Amygdala (tissue), 56 donors: ENCODE measurements at regions not wholly inside any gene's neighbourhood (a gene's known extent, or its start where the extent isn't known, plus 50 kb on each side); places are given as distances from the start of the nearest gene placed in this dataset.

Source experiments
- DNase-seq, 56 donors: peaks; one replicate each; lab custom pipeline; 2025; lab: John Stamatoyannopoulos, UW

- no peak for DNase-seq
Measured at GRCh38 chr10:107918171-107918570, 753.7 kb upstream of the SORCS1 start.

GRCh38 chr10:107915215-107915610 lies 750.7 kb upstream of the SORCS1 start:
- DNase-seq = peak in 1 of 56 donors; percentile 1

DNA sequence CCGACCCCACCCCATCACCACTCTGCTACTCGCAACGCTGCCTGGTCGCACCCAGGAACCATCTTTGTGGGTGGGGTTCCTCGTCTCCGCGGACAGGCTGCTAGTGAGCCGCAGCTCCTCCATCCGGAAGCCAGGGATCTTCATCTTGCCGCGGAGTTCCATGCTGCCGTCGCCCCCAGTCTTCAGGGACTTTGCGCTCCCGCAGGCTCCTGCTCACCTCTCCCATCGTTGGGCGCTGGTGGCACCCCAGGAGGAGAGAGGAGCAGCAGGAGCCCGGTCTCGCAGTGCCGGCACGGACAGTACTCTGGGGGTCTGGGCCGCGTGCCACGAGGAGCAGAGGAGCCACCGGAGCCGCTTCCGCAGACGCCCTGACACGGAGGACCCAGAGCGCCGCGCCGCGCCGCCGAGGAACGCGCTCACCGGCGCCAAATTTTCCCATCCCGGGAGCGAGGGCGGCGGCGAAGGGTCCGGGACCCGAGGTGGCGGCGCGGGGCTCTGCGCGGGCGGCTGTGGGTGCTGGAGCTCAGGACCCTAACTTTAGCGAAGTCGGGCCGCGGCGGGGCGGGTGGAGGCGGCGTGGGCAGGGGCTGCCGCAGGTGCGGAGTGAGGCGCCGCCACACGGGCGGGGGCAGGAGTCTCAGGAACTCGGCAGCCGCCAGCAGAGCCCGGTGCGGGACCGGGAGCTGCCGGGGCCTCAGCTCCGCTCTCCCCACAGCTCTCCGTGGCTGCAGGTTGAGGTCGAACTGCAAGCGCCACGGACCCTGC lies 750.1 kb upstream of the SORCS1 start:
- DNase-seq = peak in 19 of 56 donors; percentile 4 to 45 (median 17)

DNA sequence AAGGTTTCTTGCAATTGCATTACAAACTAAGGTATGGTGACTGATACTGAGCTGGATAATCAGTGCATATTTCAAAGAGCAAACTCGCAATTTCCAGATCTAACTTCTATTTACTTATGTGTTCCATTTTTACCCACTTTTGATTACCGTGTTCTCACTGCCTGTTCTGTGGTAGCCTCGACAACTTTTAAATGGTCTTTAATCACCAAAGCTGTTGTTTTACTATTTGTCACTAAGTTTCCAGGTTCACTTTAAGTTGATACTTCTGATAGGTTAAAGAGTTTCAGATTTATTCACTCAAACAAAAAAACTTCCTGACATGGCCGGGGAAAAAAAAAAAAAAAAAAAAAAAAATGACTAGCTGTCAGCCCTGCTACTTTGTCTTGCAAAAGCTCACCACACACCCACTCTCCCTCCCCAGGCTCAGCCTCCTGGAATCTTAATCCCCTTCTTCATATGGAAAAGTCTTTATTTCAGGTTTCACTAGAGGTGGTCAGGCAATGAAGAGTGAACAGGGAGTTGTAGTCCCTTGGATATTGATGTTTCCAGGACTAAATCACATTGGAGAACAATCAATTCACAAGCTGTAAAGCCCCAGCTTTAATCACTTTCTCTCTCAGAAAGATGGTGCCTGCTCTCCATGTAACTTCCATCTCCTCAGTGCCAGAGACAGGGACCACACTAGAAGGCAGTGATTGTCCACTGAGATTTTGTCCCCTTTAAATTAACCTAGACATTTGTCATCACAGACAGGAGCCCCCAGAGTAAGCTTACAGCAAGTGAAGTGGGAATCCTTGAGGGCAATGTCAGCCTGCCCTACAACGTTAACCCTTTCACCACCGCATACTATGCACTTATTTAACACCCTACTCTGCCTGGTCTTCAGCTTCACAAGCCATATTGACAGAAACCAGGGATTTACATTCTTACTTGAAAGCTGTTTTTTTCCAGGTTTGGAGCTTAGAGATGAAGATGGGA lies 749.1 kb upstream of the SORCS1 start:
- DNase-seq = no peak

GRCh38 chr10:107901076-107901475 lies 736.6 kb upstream of the SORCS1 start:
- DNase-seq = no peak

- DNase-seq = no peak
Measured at GRCh38 chr10:107900131-107900530, 735.6 kb upstream of the SORCS1 start.

DNA sequence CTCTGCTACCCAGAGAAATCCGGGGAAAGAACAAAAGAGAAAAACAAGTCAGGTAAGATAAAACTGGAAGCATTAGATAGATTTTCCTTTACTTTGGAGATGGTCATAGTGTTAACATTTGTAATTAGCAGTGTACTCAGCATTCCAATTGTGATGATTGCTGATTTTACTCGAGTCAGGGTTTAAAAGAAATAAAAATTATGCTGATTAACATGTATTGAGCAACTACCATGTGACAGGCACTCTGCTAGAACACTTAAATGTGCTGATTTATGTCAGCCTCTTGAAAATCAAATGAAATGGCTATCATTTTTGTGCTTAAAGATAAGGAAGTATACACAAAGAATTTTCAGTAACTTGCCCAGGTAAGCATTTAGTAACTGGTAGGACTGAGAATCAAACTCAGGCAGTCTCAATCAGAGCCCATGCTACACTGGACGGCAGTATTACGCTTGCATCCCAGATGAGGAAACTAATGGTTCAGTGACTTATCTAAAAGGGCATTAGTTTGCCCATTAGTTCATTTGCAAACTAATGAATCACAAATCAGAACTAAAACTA lies 735.1 kb upstream of the SORCS1 start:
- no peak for DNase-seq

- DNase-seq = no peak
Measured at GRCh38 chr10:107899075-107899474, 734.6 kb upstream of the SORCS1 start.

- no peak for DNase-seq
Measured at GRCh38 chr10:107898392-107898791, 733.9 kb upstream of the SORCS1 start.

DNA sequence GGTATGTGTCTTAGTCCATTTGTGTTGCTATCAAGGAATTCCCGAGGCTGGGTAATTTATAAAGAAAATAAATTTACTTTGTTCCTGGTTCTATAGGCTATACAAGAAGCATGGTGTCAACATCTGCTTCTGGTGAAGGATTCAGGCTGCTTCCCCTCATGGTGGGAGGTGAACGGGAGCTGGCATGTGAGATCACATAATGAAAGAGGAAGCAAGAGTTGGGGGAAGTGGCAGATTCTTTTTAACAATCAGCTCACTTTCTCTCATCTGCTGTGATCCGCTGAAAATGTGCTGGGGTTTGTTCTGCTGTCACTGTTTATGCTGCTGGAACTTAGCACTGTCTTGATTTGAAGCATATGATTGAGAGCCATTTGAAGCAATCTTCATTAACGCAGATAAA lies 730.0 kb upstream of the SORCS1 start:
- peak in 4 of 56 donors; percentile 1 to 24 (median 4) for DNase-seq

DNA sequence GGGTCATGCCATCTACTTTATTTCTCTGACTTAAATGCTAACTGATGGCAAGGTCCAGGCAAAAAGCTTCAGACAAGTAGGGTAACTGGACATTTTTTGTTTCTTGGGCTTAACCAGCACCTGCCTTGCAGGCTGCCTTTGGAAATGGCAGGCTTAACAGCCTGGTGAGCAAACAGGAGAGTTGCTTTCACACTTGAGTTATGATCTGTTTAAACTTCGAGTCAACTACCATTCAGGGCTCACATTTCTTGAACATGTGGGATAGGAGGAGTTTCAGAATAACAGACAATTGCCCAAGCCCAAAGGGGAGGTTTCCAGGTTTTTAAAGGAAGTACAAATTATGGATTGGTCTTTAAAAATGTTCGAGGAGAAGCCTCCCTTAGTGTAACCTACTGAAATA lies 724.6 kb upstream of the SORCS1 start:
- no peak for DNase-seq

- DNase-seq = no peak
Measured at GRCh38 chr10:107880185-107880584, 715.7 kb upstream of the SORCS1 start.

GRCh38 chr10:107873007-107873406 lies 708.5 kb upstream of the SORCS1 start:
- DNase-seq = no peak

- no peak for DNase-seq
Measured at GRCh38 chr10:107865691-107866090, 701.2 kb upstream of the SORCS1 start.

GRCh38 chr10:107859065-107859464 lies 694.6 kb upstream of the SORCS1 start:
- DNase-seq = no peak

DNA sequence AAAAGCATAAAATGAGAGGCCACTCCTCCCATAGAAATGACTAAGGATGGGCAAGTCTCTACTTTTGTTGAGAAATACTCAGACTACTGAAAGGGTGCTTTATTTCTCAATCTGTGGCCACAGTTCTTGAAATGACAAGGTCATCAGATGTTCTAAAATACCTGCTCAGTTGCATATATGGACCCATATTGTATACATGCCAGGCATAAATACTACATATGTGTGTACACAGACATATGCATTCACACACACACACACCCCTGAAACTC lies 691.5 kb upstream of the SORCS1 start:
- DNase-seq = no peak

GRCh38 chr10:107855301-107856046 lies 691.0 kb upstream of the SORCS1 start:
- DNase-seq = no peak

- no peak for DNase-seq
Measured at GRCh38 chr10:107848726-107849360, 684.3 kb upstream of the SORCS1 start.

DNA sequence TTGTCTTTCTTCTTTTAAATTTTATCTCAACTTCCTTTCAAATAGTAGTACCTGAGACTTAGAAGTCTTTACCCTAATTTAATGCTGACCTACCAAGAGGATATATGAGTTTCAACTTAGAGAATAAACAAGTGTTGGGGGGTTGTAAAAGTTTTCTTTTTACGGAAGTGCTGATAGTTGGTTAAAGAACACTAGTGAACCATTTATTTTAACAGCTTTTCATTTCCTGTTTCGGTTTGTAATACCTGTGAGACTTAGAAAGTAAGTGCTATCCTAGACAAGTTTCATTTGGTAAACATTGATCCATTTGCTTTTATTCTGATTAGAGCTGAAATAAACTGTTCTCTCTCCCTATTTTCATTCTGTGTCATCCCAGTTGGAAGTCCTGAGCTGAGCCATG lies 683.1 kb upstream of the SORCS1 start:
- DNase-seq = no peak

- DNase-seq = no peak
Measured at GRCh38 chr10:107834706-107835105, 670.2 kb upstream of the SORCS1 start.
